HCT116 (cell line): ENCODE measurements at regions not wholly inside any gene's neighbourhood (a gene's known extent, or its start where the extent isn't known, plus 50 kb on each side); places are given as distances from the start of the nearest gene placed in this dataset.

Experiments used
- ATAC-seq: fragments of 200-7000 bp; cut with Tn5 transposase; 2 replicates; pipeline ENCODE4 v1.9.1; 2020; ENCODE audit warnings: mild to moderate bottlenecking, moderate library complexity
- BruUV-seq: library from RNA; stranded (reverse); fragments of 400-500 nt; replicated peaks from 2 replicates; lab custom pipeline; 2021; lab: Mats Ljungman, UMichigan
- CTCF ChIA-PET: fragments of 300-600 bp; sonication (Branson Sonifier 250); formaldehyde crosslinking; loops from one replicate; lab custom pipeline; 2021; ENCODE audit warnings: antibody characterized with exemption; lab: Charles Lee
- POLR2A ChIA-PET: fragments of 300-600, 350-600 bp; sonication (Branson Sonifier 250); formaldehyde crosslinking; loops from one replicate; lab custom pipeline; 2021; ENCODE audit warnings: antibody characterized with exemption; lab: Charles Lee
- RAD21 ChIA-PET, 2 experiments: fragments of 300-600 bp; sonication (Branson Sonifier 250); formaldehyde crosslinking; loops; one replicate each; lab custom pipeline; 2023; ENCODE audit warnings: low total read pairs in 2 of 2; ENCODE audit not compliant: uncharacterized antibody in 2 of 2, unreplicated experiment in 2 of 2, low non-redundant PET in 1 of 2; lab: Charles Lee
- DNase-seq: peaks from one replicate; pipeline ENCODE4 v3.0.0-alpha.2; 2010; ENCODE audit warnings: low read depth, low spot score
- H2AFZ ChIP-seq: fragments of 200-600 bp; shearing (Covaris generic), sonication (generic); 2 replicates; pipeline ENCODE4 v1.6.1; 2017; ENCODE audit warnings: low read depth, mixed run types, mixed read lengths, antibody characterized with exemption, low read length; ENCODE audit not compliant: poor library complexity, severe bottlenecking
- H3K27ac ChIP-seq: 2 replicates; pipeline ENCODE4 v1.5.1; 2012; ENCODE audit warnings: low read depth, low read length
- H3K27me3 ChIP-seq: fragments of 200-600 bp; sonication (generic); 2 replicates; pipeline ENCODE4 v1.6.1; 2016; ENCODE audit warnings: mixed run types, low read length, mixed read lengths; ENCODE audit not compliant: insufficient read depth
- H3K36me3 ChIP-seq, 2 experiments: fragments of 200-500 bp in 1 of 2; fragments of 200-600 bp in 1 of 2; sonication (Bioruptor generic) in 1 of 2; sonication (generic) in 1 of 2; 2 replicates each; pipeline versions ENCODE4 v1.5.1 to v1.6.1; 2014 to 2016; ENCODE audit warnings: low read length in 2 of 2, inconsistent platforms in 1 of 2, mixed read lengths in 1 of 2, mixed run types in 1 of 2; ENCODE audit not compliant: insufficient read depth in 2 of 2, control insufficient read depth in 1 of 2
- H3K4me1 ChIP-seq, 2 experiments: fragments of 200-600 bp in 1 of 2; sonication (generic) in 1 of 2; 2 replicates each; pipeline versions ENCODE4 v1.5.1 to v1.6.1; 2012 to 2017; ENCODE audit warnings: low read length in 2 of 2, inconsistent platforms in 1 of 2, mild to moderate bottlenecking in 1 of 2, mixed read lengths in 1 of 2, mixed run types in 1 of 2, moderate library complexity in 1 of 2; ENCODE audit not compliant: insufficient read depth in 2 of 2, control insufficient read depth in 1 of 2
- H3K4me2 ChIP-seq: fragments of 200-600 bp; sonication (generic); 2 replicates; pipeline ENCODE4 v1.6.1; 2017; ENCODE audit warnings: mixed run types, low read length, mixed read lengths
- H3K4me3 ChIP-seq, 2 experiments: fragments of 200-600 bp in 1 of 2; sonication (generic) in 1 of 2; replicated peaks in 1 of 2; 2 replicates each; pipeline ENCODE4 v1.5.1; 2011 to 2016; ENCODE audit warnings: low read length in 2 of 2, control low read depth in 1 of 2, low read depth in 1 of 2, mild to moderate bottlenecking in 1 of 2, mixed read lengths in 1 of 2, mixed run types in 1 of 2
- H3K79me2 ChIP-seq: fragments of 200-600 bp; sonication (generic); 2 replicates; pipeline ENCODE4 v1.6.1; 2017; ENCODE audit warnings: mild to moderate bottlenecking, mixed run types, low read length, moderate library complexity, mixed read lengths; ENCODE audit not compliant: insufficient read depth
- H3K9ac ChIP-seq: fragments of 200-600 bp; sonication (generic); 2 replicates; pipeline ENCODE4 v1.6.1; 2016; ENCODE audit warnings: low read length, mixed read lengths
- H3K9me2 ChIP-seq: fragments of 200-600 bp; sonication (generic), shearing (Covaris generic); 2 replicates; pipeline ENCODE4 v1.6.1; 2017; ENCODE audit warnings: mixed run types, mild to moderate bottlenecking, moderate library complexity; ENCODE audit not compliant: insufficient read depth
- H3K9me3 ChIP-seq, 2 experiments: fragments of 200-500 bp in 1 of 2; fragments of 200-600 bp in 1 of 2; sonication (Bioruptor generic) in 1 of 2; sonication (generic) in 1 of 2; 2 replicates each; pipeline ENCODE4 v1.6.1; 2014 to 2017; ENCODE audit warnings: low read length in 2 of 2, mixed read lengths in 2 of 2, inconsistent platforms in 1 of 2, low read depth in 1 of 2, mild to moderate bottlenecking in 1 of 2, mixed run types in 1 of 2, moderate library complexity in 1 of 2; ENCODE audit not compliant: control insufficient read depth in 1 of 2, insufficient read depth in 1 of 2
- H4K20me1 ChIP-seq: fragments of 200-600 bp; sonication (generic), shearing (Covaris generic); 2 replicates; pipeline ENCODE4 v1.6.1; 2017; ENCODE audit warnings: mixed run types, mild to moderate bottlenecking, moderate library complexity; ENCODE audit not compliant: insufficient read depth
- CEBPB ChIP-seq: IDR thresholded peaks from 2 replicates; pipeline ENCODE4 v1.6.1; 2012; ENCODE audit warnings: low read depth
- EGR1 ChIP-seq: IDR thresholded peaks from 2 replicates; pipeline ENCODE4 v1.6.1; 2012; ENCODE audit warnings: low read depth
- EZH2 ChIP-seq: fragments of 200-600 bp; sonication (generic); IDR thresholded peaks from 2 replicates; pipeline ENCODE4 v1.6.1; 2017; ENCODE audit warnings: antibody characterized with exemption, mixed run types
- POLR2A ChIP-seq: IDR thresholded peaks from 2 replicates; pipeline ENCODE4 v1.7.0; 2011; ENCODE audit warnings: borderline replicate concordance; ENCODE audit not compliant: insufficient read depth, insufficient read length; ENCODE audit errors: extremely low read depth
- POLR2AphosphoS5 ChIP-seq: IDR thresholded peaks from 2 replicates; pipeline ENCODE4 v1.6.1; 2011; ENCODE audit warnings: mild to moderate bottlenecking, low read depth, low read length, moderate library complexity
- SP1 ChIP-seq: IDR thresholded peaks from 2 replicates; pipeline ENCODE4 v1.6.1; 2012; ENCODE audit warnings: low read depth
- SRF ChIP-seq: IDR thresholded peaks from 2 replicates; pipeline ENCODE4 v1.6.1; 2012; ENCODE audit warnings: low read depth
- ZNF274 ChIP-seq: fragments of 200-500 bp; sonication (Bioruptor generic); IDR thresholded peaks from 2 replicates; pipeline ENCODE4 v1.6.1; 2014; ENCODE audit warnings: mild to moderate bottlenecking, low read depth, low read length, inconsistent platforms
- intact Hi-C: fragments of 100-400 bp; cut with micrococcal nuclease; formaldehyde crosslinking; loops from 2 replicates; pipeline ENCODE4 v1.10.0; 2022
- TF ChIP-seq, protein P1 (sequence below): IDR thresholded peaks from 2 replicates; pipeline ENCODE4 v1.6.1; 2012
- TF ChIP-seq, protein P2 (sequence below): IDR thresholded peaks from 2 replicates; pipeline ENCODE4 v1.6.1; 2012
- TF ChIP-seq, protein P3 (sequence below), 3 experiments: fragments of 200-600 bp in 1 of 3; sonication (generic) in 1 of 3; IDR thresholded peaks in 2 of 3; conservative IDR thresholded peaks in 1 of 3; 2 replicates each; pipeline ENCODE4 v1.5.1; 2012 to 2017; ENCODE audit warnings: low read depth in 2 of 3, low read length in 2 of 3, antibody characterized with exemption in 1 of 3, borderline replicate concordance in 1 of 3, control low read depth in 1 of 3, mild to moderate bottlenecking in 1 of 3, mixed read lengths in 1 of 3, mixed run types in 1 of 3, moderate library complexity in 1 of 3; ENCODE audit not compliant: insufficient read depth in 1 of 3

DNA sequence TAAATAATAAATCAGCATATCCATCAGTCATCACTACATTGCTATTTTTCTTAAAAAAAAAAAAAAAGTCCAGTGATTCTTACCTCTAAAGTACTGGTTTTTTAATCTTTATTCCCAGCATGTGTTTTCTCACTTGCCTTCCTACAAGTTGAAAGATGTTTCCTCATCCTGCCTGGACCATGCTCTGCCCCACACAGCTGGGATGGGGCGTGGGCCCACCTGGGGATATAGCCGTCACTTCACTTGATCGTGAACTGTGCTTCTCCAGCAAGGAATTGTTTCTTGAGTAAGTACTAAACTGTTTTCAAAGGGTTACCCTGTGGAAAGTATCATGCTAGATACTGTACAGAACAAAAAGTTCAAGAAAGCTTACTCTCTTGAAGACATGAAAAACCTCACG lies 212.6 kb upstream of the HTR1E start (continued):
- TF ChIP-seq SP1 (no peak), POLR2A (no peak), ZNF274 (no peak)

- Histone ChIP-seq H3K4me3 (no peak overlapping the region), H3K9ac (no peak overlapping the region), H4K20me1 (no peaks in the 10 kb centered on the region), H3K27me3 (no peaks in the 10 kb centered on the region), H3K36me3 (no peaks in the 10 kb centered on the region), H2AFZ (no peak overlapping the region), H3K9me2 (no peaks in the 10 kb centered on the region), H3K4me1 (no peaks in the 10 kb centered on the region), H3K4me2 (no peak overlapping the region), H3K79me2 (no peaks in the 10 kb centered on the region), H3K9me3 (no peaks in the 10 kb centered on the region), H3K27ac (no peak overlapping the region)
- DNase-seq (no peak), ATAC-seq (no peak)
- CTCF ChIA-PET: no interaction called here
- POLR2A ChIA-PET: no interaction called here
- BruUV-seq: no TSS peak
- intact Hi-C loops: no loop called here
- TF ChIP-seq ZNF274 (no peak), SRF (no peak), EGR1 (no peak), EZH2 (no peak), POLR2AphosphoS5 (no peak)
- TF ChIP-seq, protein P1, sequence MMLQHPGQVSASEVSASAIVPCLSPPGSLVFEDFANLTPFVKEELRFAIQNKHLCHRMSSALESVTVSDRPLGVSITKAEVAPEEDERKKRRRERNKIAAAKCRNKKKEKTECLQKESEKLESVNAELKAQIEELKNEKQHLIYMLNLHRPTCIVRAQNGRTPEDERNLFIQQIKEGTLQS: no peak
- RAD21 ChIA-PET: no interaction called here
These were observed 213.6 kb upstream of the HTR1E start for GRCh38 chr6:86723729-86724128.

- POLR2A ChIA-PET: no interaction called here
- no TSS peak for BruUV-seq
- CTCF ChIA-PET: no interaction called here
- DNase-seq (no peak), ATAC-seq (no peak)
- Histone ChIP-seq H2AFZ (no peak overlapping the region), H3K4me2 (no peak overlapping the region), H3K27ac (no peak overlapping the region), H3K9ac (no peak overlapping the region), H3K36me3 (no peaks in the 10 kb centered on the region), H3K4me1 (no peaks in the 10 kb centered on the region), H3K9me2 (no peaks in the 10 kb centered on the region), H3K79me2 (no peaks in the 10 kb centered on the region), H3K27me3 (no peaks in the 10 kb centered on the region), H4K20me1 (no peaks in the 10 kb centered on the region), H3K9me3 (no peaks in the 10 kb centered on the region), H3K4me3 (no peak overlapping the region)
- intact Hi-C loops: no loop called here
- TF ChIP-seq, protein P2, sequence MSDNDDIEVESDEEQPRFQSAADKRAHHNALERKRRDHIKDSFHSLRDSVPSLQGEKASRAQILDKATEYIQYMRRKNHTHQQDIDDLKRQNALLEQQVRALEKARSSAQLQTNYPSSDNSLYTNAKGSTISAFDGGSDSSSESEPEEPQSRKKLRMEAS: no peak
- no peak for TF ChIP-seq POLR2A
- TF ChIP-seq CEBPB: no peak
- TF ChIP-seq, protein P1: no peak
- TF ChIP-seq, protein P3, sequence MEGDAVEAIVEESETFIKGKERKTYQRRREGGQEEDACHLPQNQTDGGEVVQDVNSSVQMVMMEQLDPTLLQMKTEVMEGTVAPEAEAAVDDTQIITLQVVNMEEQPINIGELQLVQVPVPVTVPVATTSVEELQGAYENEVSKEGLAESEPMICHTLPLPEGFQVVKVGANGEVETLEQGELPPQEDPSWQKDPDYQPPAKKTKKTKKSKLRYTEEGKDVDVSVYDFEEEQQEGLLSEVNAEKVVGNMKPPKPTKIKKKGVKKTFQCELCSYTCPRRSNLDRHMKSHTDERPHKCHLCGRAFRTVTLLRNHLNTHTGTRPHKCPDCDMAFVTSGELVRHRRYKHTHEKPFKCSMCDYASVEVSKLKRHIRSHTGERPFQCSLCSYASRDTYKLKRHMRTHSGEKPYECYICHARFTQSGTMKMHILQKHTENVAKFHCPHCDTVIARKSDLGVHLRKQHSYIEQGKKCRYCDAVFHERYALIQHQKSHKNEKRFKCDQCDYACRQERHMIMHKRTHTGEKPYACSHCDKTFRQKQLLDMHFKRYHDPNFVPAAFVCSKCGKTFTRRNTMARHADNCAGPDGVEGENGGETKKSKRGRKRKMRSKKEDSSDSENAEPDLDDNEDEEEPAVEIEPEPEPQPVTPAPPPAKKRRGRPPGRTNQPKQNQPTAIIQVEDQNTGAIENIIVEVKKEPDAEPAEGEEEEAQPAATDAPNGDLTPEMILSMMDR (IDR thresholded peaks at IDR 0.05 in 2 of 3, conservative IDR thresholded peaks at IDR 0.05 in 1 of 3; ENCODE audit: borderline replicate concordance in 1 of 3, insufficient read depth in 1 of 3, low read depth in 2 of 3, low read length in 2 of 3): no peak
- RAD21 ChIA-PET: no interaction called here
These were observed 214.2 kb upstream of the HTR1E start for GRCh38 chr6:86723151-86723550.
